AG09319 (cell line): ENCODE measurements at regions not wholly inside any gene's neighbourhood (a gene's known extent, or its start where the extent isn't known, plus 50 kb on each side); places are given as distances from the start of the nearest gene placed in this dataset.
A peak's percentile ranks its signal among the peaks of the same experiment; 100 is the strongest.

Experiments used
- DNase-seq: peaks from one replicate; pipeline ENCODE4 v3.0.0-alpha.2; 2010; ENCODE audit warnings: low read depth; ENCODE audit errors: extremely low read depth
- CTCF ChIP-seq: IDR thresholded peaks from 2 replicates; pipeline ENCODE4 v1.5.1; 2011; ENCODE audit warnings: low read depth, mild to moderate bottlenecking, inconsistent platforms, low read length, moderate library complexity

- TF ChIP-seq CTCF, result no peak
- no peak for DNase-seq
These were observed 310.9 kb upstream of the ANO3 start for GRCh38 chr11:26021017-26021416.

GRCh38 chr11:26023057-26023456, 308.9 kb upstream of the ANO3 start:
- DNase-seq, result no peak
- TF ChIP-seq CTCF, result no peak

- no peak for TF ChIP-seq CTCF
- DNase-seq, result no peak
These were observed 306.3 kb upstream of the ANO3 start for GRCh38 chr11:26025676-26026075.

GRCh38 chr11:26026078-26026477, 305.9 kb upstream of the ANO3 start:
- TF ChIP-seq CTCF, result no peak
- DNase-seq, result no peak

- TF ChIP-seq CTCF, result no peak
- no peak for DNase-seq
These were observed 304.0 kb upstream of the ANO3 start for GRCh38 chr11:26027887-26028286.

GRCh38 chr11:26028393-26028911, 303.5 kb upstream of the ANO3 start:
- DNase-seq, result peak; percentile 8
- TF ChIP-seq CTCF, result no peak

GRCh38 chr11:26030399-26030798, 301.5 kb upstream of the ANO3 start:
- DNase-seq, result no peak

More at GRCh38 chr11:26030399-26030798, 301.5 kb upstream of the ANO3 start:
- no peak for TF ChIP-seq CTCF
